H1 (cell line): ENCODE measurements at regions not wholly inside any gene's neighbourhood (a gene's known extent, or its start where the extent isn't known, plus 50 kb on each side); places are given as distances from the start of the nearest gene placed in this dataset.

Experiments used
- CTCF ChIA-PET: fragments of 300-600 bp; sonication (Branson Sonifier 250); formaldehyde crosslinking; loops from one replicate; lab custom pipeline; 2021; ENCODE audit not compliant: partially characterized antibody; lab: Charles Lee
- POLR2A ChIA-PET: fragments of 300-600 bp; sonication (Branson Sonifier 250); formaldehyde crosslinking; loops from one replicate; lab custom pipeline; 2021; ENCODE audit warnings: inconsistent platforms; ENCODE audit not compliant: partially characterized antibody; lab: Charles Lee
- DNase-seq, 2 experiments: peaks; one replicate each; pipeline versions ENCODE4 v3.0.0 to v3.0.0-alpha.2; 2010 to 2022; ENCODE audit warnings: low spot score in 2 of 2, low read depth in 1 of 2, mixed read lengths in 1 of 2
- FAIRE-seq: peaks from 2 replicates; lab custom pipeline; 2011; peaks lifted over from hg19 to GRCh38; lab: Jason Lieb, UNC
- H2AFZ ChIP-seq: 2 replicates; pipeline ENCODE4 v1.8.1; 2012; ENCODE audit warnings: low read length, inconsistent platforms
- H2AK5ac ChIP-seq: 2 replicates; pipeline ENCODE4 v1.6.1; 2013; ENCODE audit warnings: low read depth, low read length
- H2BK120ac ChIP-seq: replicated peaks from 2 replicates; pipeline ENCODE3; 2013; ENCODE audit warnings: low read depth, low read length, inconsistent platforms
- H2BK12ac ChIP-seq: 2 replicates; pipeline ENCODE4 v1.6.1; 2013; ENCODE audit warnings: low read depth, low read length
- H2BK15ac ChIP-seq: 2 replicates; pipeline ENCODE4 v1.6.1; 2013; ENCODE audit warnings: low read length
- H2BK20ac ChIP-seq: 2 replicates; pipeline ENCODE4 v1.6.1; 2013; ENCODE audit warnings: low read length
- H2BK5ac ChIP-seq: 2 replicates; pipeline ENCODE4 v1.6.1; 2013; ENCODE audit warnings: low read depth, low read length
- H3K14ac ChIP-seq: 2 replicates; pipeline ENCODE4 v1.6.1; 2013; ENCODE audit warnings: inconsistent platforms; ENCODE audit not compliant: insufficient read length
- H3K18ac ChIP-seq: 2 replicates; pipeline ENCODE4 v1.6.1; 2013; ENCODE audit warnings: low read length; ENCODE audit errors: extremely low read depth
- H3K23ac ChIP-seq: 2 replicates; pipeline ENCODE4 v1.6.1; 2013; ENCODE audit warnings: inconsistent platforms; ENCODE audit not compliant: insufficient read length
- H3K23me2 ChIP-seq: 2 replicates; pipeline ENCODE4 v1.6.1; 2013; ENCODE audit warnings: low read depth, low read length
- H3K27ac ChIP-seq: 2 replicates; pipeline ENCODE4 v1.6.1; 2011; ENCODE audit warnings: low read depth, low read length, inconsistent platforms
- H3K27me3 ChIP-seq, 4 experiments: replicated peaks in 1 of 4; 1 replicate in 1 of 4; 2 replicates in 3 of 4; pipeline versions ENCODE4 v1.6.1 to v1.8.1; 2011 to 2013; ENCODE audit warnings: low read length in 3 of 4, mild to moderate bottlenecking in 3 of 4, inconsistent platforms in 2 of 4, mixed read lengths in 2 of 4, moderate library complexity in 1 of 4; ENCODE audit not compliant: control insufficient read depth in 3 of 4, insufficient read depth in 3 of 4; ENCODE audit errors: extremely low read depth in 1 of 4
- H3K36me3 ChIP-seq, 4 experiments: 2 replicates each; pipeline versions ENCODE4 v1.6.1 to v1.8.1; 2011 to 2013; ENCODE audit warnings: mild to moderate bottlenecking in 4 of 4, low read length in 3 of 4, moderate library complexity in 2 of 4, control low read depth in 1 of 4, inconsistent platforms in 1 of 4; ENCODE audit not compliant: insufficient read depth in 4 of 4, control insufficient read depth in 2 of 4
- H3K4ac ChIP-seq: replicated peaks from 2 replicates; pipeline ENCODE3; 2013; ENCODE audit warnings: low read length, low read depth, mixed read lengths, inconsistent platforms; ENCODE audit not compliant: insufficient read length
- H3K4me1 ChIP-seq, 4 experiments: replicated peaks in 1 of 4; 1 replicate in 1 of 4; 2 replicates in 3 of 4; pipeline versions ENCODE4 v1.6.1 to v1.8.1; 2011 to 2013; ENCODE audit warnings: low read length in 3 of 4, inconsistent platforms in 2 of 4, mixed read lengths in 1 of 4; ENCODE audit not compliant: insufficient read depth in 4 of 4, control insufficient read depth in 3 of 4
- H3K4me2 ChIP-seq, 2 experiments: 2 replicates each; pipeline versions ENCODE4 v1.6.1 to v1.8.1; 2011 to 2013; ENCODE audit warnings: low read depth in 2 of 2, low read length in 2 of 2, control low read depth in 1 of 2, inconsistent platforms in 1 of 2, mild to moderate bottlenecking in 1 of 2; ENCODE audit not compliant: insufficient read depth in 1 of 2
- H3K4me3 ChIP-seq, 4 experiments: fragments of 200-600, 300-600 bp in 1 of 4; sonication (generic), shearing (Covaris generic), sonication (Bioruptor Twin) in 1 of 4; 2 replicates each; pipeline versions ENCODE4 v1.5.1 to v1.8.1; 2011 to 2016; ENCODE audit warnings: low read length in 4 of 4, low read depth in 3 of 4, control low read depth in 2 of 4, inconsistent platforms in 2 of 4, mild to moderate bottlenecking in 2 of 4, mixed read lengths in 1 of 4, moderate library complexity in 1 of 4; ENCODE audit not compliant: insufficient read depth in 2 of 4; ENCODE audit errors: extremely low read depth in 1 of 4
- H3K56ac ChIP-seq: replicated peaks from 2 replicates; pipeline ENCODE3; 2013; ENCODE audit warnings: low read depth, mild to moderate bottlenecking, mixed read lengths, low read length, inconsistent platforms; ENCODE audit not compliant: insufficient read length
- H3K79me1 ChIP-seq: 2 replicates; pipeline ENCODE4 v1.6.1; 2013; ENCODE audit warnings: low read depth, low read length, control low read depth
- H3K79me2 ChIP-seq, 2 experiments: 2 replicates each; pipeline versions ENCODE4 v1.6.1 to v1.8.1; 2012 to 2013; ENCODE audit warnings: low read length in 2 of 2, mild to moderate bottlenecking in 2 of 2, inconsistent platforms in 1 of 2; ENCODE audit not compliant: insufficient read depth in 2 of 2, control insufficient read depth in 1 of 2
- H3K9ac ChIP-seq, 4 experiments: replicated peaks in 1 of 4; 1 replicate in 1 of 4; 2 replicates in 3 of 4; pipeline versions ENCODE4 v1.6.1 to v1.8.1; 2011 to 2013; ENCODE audit warnings: low read depth in 3 of 4, low read length in 3 of 4, control low read depth in 2 of 4, mild to moderate bottlenecking in 2 of 4, moderate library complexity in 2 of 4, inconsistent platforms in 1 of 4; ENCODE audit errors: extremely low read depth in 1 of 4
- H3K9me3 ChIP-seq, 2 experiments: 2 replicates each; pipeline versions ENCODE4 v1.6.1 to v1.8.1; 2012 to 2013; ENCODE audit warnings: mild to moderate bottlenecking in 2 of 2, moderate library complexity in 2 of 2, control low read depth in 1 of 2, inconsistent platforms in 1 of 2, low read depth in 1 of 2, low read length in 1 of 2, mixed read lengths in 1 of 2; ENCODE audit not compliant: insufficient read depth in 2 of 2
- H4K20me1 ChIP-seq, 2 experiments: replicated peaks in 1 of 2; 2 replicates each; pipeline versions ENCODE3 to v1.8.1; 2011 to 2013; ENCODE audit warnings: inconsistent platforms in 2 of 2, low read length in 2 of 2, mild to moderate bottlenecking in 1 of 2; ENCODE audit not compliant: insufficient read depth in 2 of 2, control insufficient read depth in 1 of 2
- H4K5ac ChIP-seq: 2 replicates; pipeline ENCODE4 v1.6.1; 2013; ENCODE audit warnings: low read length, low read depth, mixed read lengths, inconsistent platforms; ENCODE audit not compliant: insufficient read length
- H4K8ac ChIP-seq: 2 replicates; pipeline ENCODE4 v1.8.0; 2013; ENCODE audit warnings: mild to moderate bottlenecking, moderate library complexity, low read length, inconsistent platforms; ENCODE audit not compliant: insufficient read depth; ENCODE audit errors: extremely low read depth
- H4K91ac ChIP-seq: replicated peaks from 2 replicates; pipeline ENCODE3; 2013; ENCODE audit warnings: low read length, mixed read lengths, inconsistent platforms; ENCODE audit not compliant: insufficient read length
- BCL11A ChIP-seq, 2 experiments: IDR thresholded peaks; one replicate each; pipeline ENCODE4 v1.6.1; 2011; ENCODE audit warnings: low read depth in 2 of 2, low read length in 2 of 2, mild to moderate bottlenecking in 2 of 2
- PHF8 ChIP-seq: fragments of 200-600 bp; sonication (generic); conservative IDR thresholded peaks from 2 replicates; pipeline ENCODE4 v1.7.1; 2012; ENCODE audit warnings: low read depth, mild to moderate bottlenecking, inconsistent platforms, low read length, moderate library complexity
- POLR2AphosphoS5 ChIP-seq: IDR thresholded peaks from 2 replicates; pipeline ENCODE4 v1.6.1; 2011; ENCODE audit warnings: low read depth, low read length
- SRF ChIP-seq: IDR thresholded peaks from 2 replicates; pipeline ENCODE4 v1.6.1; 2011; ENCODE audit warnings: mild to moderate bottlenecking, low read depth, low read length, moderate library complexity
- WGBS, 2 experiments: shearing (Covaris generic) in 1 of 2; methylation state at CpG; one replicate each; pipeline versions ENCODE4 v1.1.6 to v1.1.7; 2013 to 2015; ENCODE audit warnings: low lambda C conversion rate in 2 of 2, mixed read lengths in 2 of 2, inconsistent platforms in 1 of 2, low coverage in 1 of 2, missing lambda C conversion rate in 1 of 2; ENCODE audit not compliant: insufficient replicate concordance in 2 of 2, insufficient coverage in 1 of 2, insufficient read length in 1 of 2; ENCODE audit errors: extremely low coverage in 1 of 2, missing lambda C conversion rate in 1 of 2; 5-methylcytosine and 5-hydroxymethylcytosine counted together

- Histone ChIP-seq H2BK5ac (no peak overlapping the region), H3K9ac (no peak overlapping the region), H3K4me3 (no peak overlapping the region), H3K4ac (no peak overlapping the region), H3K18ac (no peak overlapping the region), H3K23ac (no peak overlapping the region), H4K8ac (no peak overlapping the region), H2AFZ (no peak overlapping the region), H3K27ac (no peak overlapping the region), H3K27me3 (no peaks in the 10 kb centered on the region), H3K4me2 (no peak overlapping the region), H2BK12ac (no peak overlapping the region), H3K14ac (no peak overlapping the region), H4K20me1 (no peaks in the 10 kb centered on the region), H3K56ac (no peak overlapping the region), H2BK15ac (no peak overlapping the region), H3K36me3 (no peaks in the 10 kb centered on the region), H4K91ac (no peak overlapping the region), H2BK20ac (no peak overlapping the region), H4K5ac (no peak overlapping the region), H3K79me2 (no peaks in the 10 kb centered on the region), H2AK5ac (no peak overlapping the region), H3K79me1 (no peaks in the 10 kb centered on the region), H3K9me3 (no peaks in the 10 kb centered on the region), H2BK120ac (no peak overlapping the region), H3K4me1 (no peaks in the 10 kb centered on the region), H3K23me2 (no peaks in the 10 kb centered on the region)
- DNase-seq, result no peak
- TF ChIP-seq PHF8 (no peak), POLR2AphosphoS5 (no peak), BCL11A (IDR thresholded peaks at IDR 0.05; ENCODE audit: low read depth in 2 of 2, low read length in 2 of 2) (no peak), SRF (no peak)
- FAIRE-seq, result no peak
- 87% methylated on average over 3 of the region's 3 CpGs; no CpG with 5 or more reads in 1 of the 2 experiments for WGBS, 2 experiments
- CTCF ChIA-PET, result no interaction called here
- POLR2A ChIA-PET, result no interaction called here
Observed at GRCh38 chr4:138341739-138342415, 99.7 kb upstream of the SLC7A11 start.
